Activated CD4-positive, alpha-beta T cell treated with anti-CD3 and anti-CD28 coated beads for 36 hours (primary cell): ENCODE measurements at regions not wholly inside any gene's neighbourhood (a gene's known extent, or its start where the extent isn't known, plus 50 kb on each side); places are given as distances from the start of the nearest gene placed in this dataset.

Source experiments
- ATAC-seq: fragments of 200-7000 bp; cut with Tn5 transposase; one replicate; pipeline ENCODE4 v1.10.0; 2021; ENCODE audit warnings: mild to moderate bottlenecking, moderate library complexity
- CTCF ChIA-PET: fragments of 350-600 bp; sonication (Branson Sonifier 250); formaldehyde crosslinking; loops from one replicate; lab custom pipeline; 2021; ENCODE audit warnings: antibody characterized with exemption; lab: Charles Lee
- POLR2A ChIA-PET: fragments of 350-600 bp; sonication (Branson Sonifier 250); formaldehyde crosslinking; loops from one replicate; lab custom pipeline; 2021; ENCODE audit warnings: antibody characterized with exemption, inconsistent platforms; lab: Charles Lee
- DNase-seq: peaks from one replicate; pipeline ENCODE4 v3.0.0-alpha.2; 2020
- H3K27ac Mint-ChIP-seq: one replicate; pipeline ENCODE4 v1.8.0; 2021; ENCODE audit warnings: mixed read lengths
- H3K27me3 Mint-ChIP-seq: one replicate; pipeline ENCODE4 v1.8.0; 2021; ENCODE audit warnings: mixed read lengths
- H3K36me3 Mint-ChIP-seq: one replicate; pipeline ENCODE4 v1.8.0; 2021; ENCODE audit warnings: low read depth, mixed read lengths
- H3K4me1 Mint-ChIP-seq: one replicate; pipeline ENCODE4 v1.8.0; 2021; ENCODE audit warnings: mixed read lengths
- H3K4me3 Mint-ChIP-seq: one replicate; pipeline ENCODE4 v1.8.0; 2021; ENCODE audit warnings: mild to moderate bottlenecking, moderate library complexity, mixed read lengths
- H3K9me3 Mint-ChIP-seq: one replicate; pipeline ENCODE4 v1.8.0; 2021; ENCODE audit warnings: low read depth, mixed read lengths
- intact Hi-C, 2 experiments: fragments of 100-400 bp; cut with DNase I in 1 of 2; cut with micrococcal nuclease in 1 of 2; formaldehyde crosslinking; loops; one replicate each; pipeline versions ENCODE4 v1.14.2 to v1.15.1; 2022 to 2024; cut with DNase I, micrococcal nuclease

GRCh38 chr2:172680436-172681068 is 55.1 kb upstream of the RAPGEF4 start:
- peaks cover 2% of the 10 kb centered on the region for H3K27me3 Mint-ChIP-seq
- no peak overlapping the region for H3K27ac Mint-ChIP-seq
- intact Hi-C loops: no loop called here
- no peak for ATAC-seq
- POLR2A ChIA-PET: no interaction called here
- CTCF ChIA-PET: interaction anchor here (0.6 kb wide), 1 partner anchor 425 kb away, joined by 3 read pairs; no protein-coding TSS in a partner anchor
- H3K9me3 Mint-ChIP-seq: peaks cover 6% of the 10 kb centered on the region
- no peaks in the 10 kb centered on the region for H3K4me1 Mint-ChIP-seq
- no peak for DNase-seq
- peaks cover 5% of the 10 kb centered on the region for H3K36me3 Mint-ChIP-seq
- no peak overlapping the region for H3K4me3 Mint-ChIP-seq

- Mint-ChIP-seq H3K27me3 (peaks cover 2% of the 10 kb centered on the region), H3K9me3 (peaks cover 15% of the 10 kb centered on the region), H3K4me1 (peaks cover 5% of the 10 kb centered on the region), H3K27ac (no peak overlapping the region), H3K36me3 (peaks cover 5% of the 10 kb centered on the region), H3K4me3 (no peak overlapping the region)
- ChIA-PET POLR2A (no interaction called here), CTCF (no interaction called here)
- intact Hi-C loops: no loop called here
- ATAC-seq (no peak), DNase-seq (no peak)
Measured at GRCh38 chr2:172685467-172685866, 50.2 kb upstream of the RAPGEF4 start.
